H1 (cell line): ENCODE measurements at regions not wholly inside any gene's neighbourhood (a gene's known extent, or its start where the extent isn't known, plus 50 kb on each side); places are given as distances from the start of the nearest gene placed in this dataset.

Experiments
- CBX5 ChIP-seq: fragments of 300-800, 300-1000 bp; sonication (generic); IDR thresholded peaks from 2 replicates; pipeline ENCODE4 v1.7.1; 2016; ENCODE audit warnings: antibody characterized with exemption, low read length, low read depth
- EGR1 ChIP-seq: IDR thresholded peaks from 2 replicates; pipeline ENCODE4 v1.6.1; 2011; ENCODE audit warnings: low read depth, low read length, borderline replicate concordance
- SP4 ChIP-seq: IDR thresholded peaks from 2 replicates; pipeline ENCODE4 v1.6.1; 2012; ENCODE audit warnings: low read length, inconsistent platforms
- TF ChIP-seq, protein P1 (sequence below): IDR thresholded peaks from 2 replicates; pipeline ENCODE4 v1.6.1; 2012; ENCODE audit warnings: inconsistent platforms

DNA sequence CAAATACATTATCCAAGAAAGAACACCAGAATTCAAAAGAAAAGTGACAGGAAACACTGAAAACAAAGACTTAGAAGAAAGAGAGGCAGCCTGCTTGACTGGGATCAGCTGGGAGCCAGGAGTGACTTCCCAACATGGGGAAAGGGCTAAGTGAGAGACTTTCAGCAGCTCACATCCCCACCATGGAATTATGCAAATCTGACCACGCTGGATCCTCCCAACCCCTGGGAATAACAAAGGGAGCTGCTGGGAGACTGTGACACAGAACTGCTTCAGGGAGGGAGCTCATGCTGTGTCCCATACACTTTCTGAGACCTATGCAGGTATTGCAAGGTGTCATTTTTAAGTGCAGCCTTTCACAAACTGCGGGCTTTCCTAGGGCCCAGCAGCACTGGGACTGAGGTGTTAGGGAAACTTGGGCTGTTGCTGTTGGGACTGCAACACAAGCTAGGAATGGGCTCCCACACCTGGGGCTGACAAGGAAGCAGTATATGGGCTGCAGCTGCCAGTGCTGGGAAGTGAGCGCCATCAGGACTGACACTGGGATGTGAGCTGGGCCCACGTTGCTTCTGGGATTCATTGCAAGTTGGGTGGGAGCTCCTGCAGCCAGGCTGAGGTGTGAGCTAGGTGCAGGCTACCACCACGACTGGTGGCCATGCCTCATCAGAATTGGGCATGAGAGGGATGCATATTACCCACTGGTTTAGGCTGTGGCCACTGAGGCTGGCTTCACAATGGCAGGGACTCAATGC is 139.1 kb downstream of the KDR start (continued):
- TF ChIP-seq, protein P1, sequence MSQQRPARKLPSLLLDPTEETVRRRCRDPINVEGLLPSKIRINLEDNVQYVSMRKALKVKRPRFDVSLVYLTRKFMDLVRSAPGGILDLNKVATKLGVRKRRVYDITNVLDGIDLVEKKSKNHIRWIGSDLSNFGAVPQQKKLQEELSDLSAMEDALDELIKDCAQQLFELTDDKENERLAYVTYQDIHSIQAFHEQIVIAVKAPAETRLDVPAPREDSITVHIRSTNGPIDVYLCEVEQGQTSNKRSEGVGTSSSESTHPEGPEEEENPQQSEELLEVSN = no peak
- no peak for TF ChIP-seq CBX5
- TF ChIP-seq EGR1 = no peak
- TF ChIP-seq SP4 = no peak
